DMS53 (cell line): ENCODE measurements at regions not wholly inside any gene's neighbourhood (a gene's known extent, or its start where the extent isn't known, plus 50 kb on each side); places are given as distances from the start of the nearest gene placed in this dataset.
A peak's percentile ranks its signal among the peaks of the same experiment; 100 is the strongest.
"Not testable (repeated sequence)": the region's sequence is repeated elsewhere in the genome, so short reads cannot be mapped to it uniquely, and the experiment has no call there.

Experiments used
- DNase-seq: peaks from one replicate; lab custom pipeline; 2025; lab: John Stamatoyannopoulos, UW

GRCh38 chr3:107142786-107143575, 234.3 kb upstream of the CCDC54 start:
- peak; percentile 40 for DNase-seq

- DNase-seq, result no peak
Observed at GRCh38 chr3:107150675-107151074, 226.6 kb upstream of the CCDC54 start.

GRCh38 chr3:107153981-107154380, 223.3 kb upstream of the CCDC54 start:
- no peak for DNase-seq

- DNase-seq, result no peak
Observed at GRCh38 chr3:107172411-107172810, 204.8 kb upstream of the CCDC54 start.

GRCh38 chr3:107184375-107184774, 192.9 kb upstream of the CCDC54 start:
- DNase-seq, result no peak

- DNase-seq, result no peak
Observed at GRCh38 chr3:107188262-107188661, 189.0 kb upstream of the CCDC54 start.

GRCh38 chr3:107189158-107189791, 188.0 kb upstream of the CCDC54 start:
- DNase-seq, result no peak

GRCh38 chr3:107193116-107193515, 184.1 kb upstream of the CCDC54 start:
- no peak for DNase-seq

- no peak for DNase-seq
Observed at GRCh38 chr3:107198581-107199181, 178.6 kb upstream of the CCDC54 start.

- DNase-seq, result no peak
Observed at GRCh38 chr3:107201146-107201545, 176.1 kb upstream of the CCDC54 start.

- not testable (repeated sequence) for DNase-seq
Observed at GRCh38 chr3:107202885-107203284, 174.4 kb upstream of the CCDC54 start.

GRCh38 chr3:107204121-107204520, 173.1 kb upstream of the CCDC54 start:
- no peak for DNase-seq

GRCh38 chr3:107205358-107205757, 171.9 kb upstream of the CCDC54 start:
- DNase-seq, result no peak

- DNase-seq, result peak; percentile 66
Observed at GRCh38 chr3:107206141-107206540, 171.1 kb upstream of the CCDC54 start.

- no peak for DNase-seq
Observed at GRCh38 chr3:107206945-107207344, 170.3 kb upstream of the CCDC54 start.

- peak; percentile 46 for DNase-seq
Observed at GRCh38 chr3:107208100-107208499, 169.1 kb upstream of the CCDC54 start.

- DNase-seq, result no peak
Observed at GRCh38 chr3:107208796-107209195, 168.4 kb upstream of the CCDC54 start.

- no peak for DNase-seq
Observed at GRCh38 chr3:107209302-107209990, 167.8 kb upstream of the CCDC54 start.

- DNase-seq, result no peak
Observed at GRCh38 chr3:107211608-107212007, 165.6 kb upstream of the CCDC54 start.

- DNase-seq, result no peak
Observed at GRCh38 chr3:107212618-107213017, 164.6 kb upstream of the CCDC54 start.

- DNase-seq, result no peak
Observed at GRCh38 chr3:107213044-107213669, 164.1 kb upstream of the CCDC54 start.

- DNase-seq, result no peak
Observed at GRCh38 chr3:107216229-107216628, 161.0 kb upstream of the CCDC54 start.
